ENCODE measurements at regions not wholly inside any gene's neighbourhood (a gene's known extent, or its start where the extent isn't known, plus 50 kb on each side); places are given as distances from the start of the nearest gene placed in this dataset.

DNA sequence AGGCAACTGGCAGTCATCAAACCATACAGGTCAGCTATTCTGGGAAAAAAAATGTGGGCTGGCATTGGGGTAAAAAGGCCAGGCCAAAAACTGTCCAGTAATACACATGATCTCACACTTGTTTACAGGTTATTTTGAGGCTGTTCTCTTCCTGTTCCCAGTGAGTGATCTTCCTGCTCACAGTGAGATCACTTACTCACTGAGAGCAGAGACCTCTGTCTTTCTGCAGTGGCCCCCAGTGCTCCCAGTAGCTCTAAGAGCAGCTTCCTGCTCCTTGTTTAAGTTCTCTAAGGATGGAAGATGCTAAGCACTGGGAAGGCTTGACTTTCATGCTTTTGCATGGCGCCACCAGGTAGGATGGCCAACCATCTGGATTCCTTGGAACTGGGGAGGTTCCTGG lies 93.5 kb upstream of the KIAA1217 start:
- H3K4me1 ChIP-seq (ENCODE audit: insufficient read depth, low read length, poor library complexity, severe bottlenecking) = no peaks in the 10 kb centered on the region
- H3K9me3 ChIP-seq (ENCODE audit: low read length) = no peaks in the 10 kb centered on the region
- no peaks in the 10 kb centered on the region for H3K79me2 ChIP-seq (ENCODE audit: insufficient read depth, low read depth, low read length)
- no peak for DNase-seq (ENCODE audit: low spot score)
- no peak overlapping the region for H3K27ac ChIP-seq (ENCODE audit: low read depth, low read length, poor library complexity, severe bottlenecking)
- no peak overlapping the region for H2AFZ ChIP-seq (ENCODE audit: low read length)
- H3K4me2 ChIP-seq (ENCODE audit: low read length) = no peak overlapping the region
- ChIA-PET POLR2A (no interaction called here), CTCF (ENCODE audit: unreplicated experiment) (no interaction called here)
- H3K4me3 ChIP-seq (ENCODE audit: low read depth, low read length, poor library complexity, severe bottlenecking) = no peak overlapping the region
- intact Hi-C loops (cut with micrococcal nuclease; ENCODE audit: unreplicated experiment) = no loop called here
- no peaks in the 10 kb centered on the region for H4K20me1 ChIP-seq (ENCODE audit: insufficient read depth, low read length)
- no peaks in the 10 kb centered on the region for H3K9me2 ChIP-seq (ENCODE audit: insufficient read depth, low read length)
- no TSS peak for BruUV-seq (replicated peaks)
- no peaks in the 10 kb centered on the region for H3K36me3 ChIP-seq (ENCODE audit: insufficient read depth, low read length)
- TF ChIP-seq, protein P1, sequence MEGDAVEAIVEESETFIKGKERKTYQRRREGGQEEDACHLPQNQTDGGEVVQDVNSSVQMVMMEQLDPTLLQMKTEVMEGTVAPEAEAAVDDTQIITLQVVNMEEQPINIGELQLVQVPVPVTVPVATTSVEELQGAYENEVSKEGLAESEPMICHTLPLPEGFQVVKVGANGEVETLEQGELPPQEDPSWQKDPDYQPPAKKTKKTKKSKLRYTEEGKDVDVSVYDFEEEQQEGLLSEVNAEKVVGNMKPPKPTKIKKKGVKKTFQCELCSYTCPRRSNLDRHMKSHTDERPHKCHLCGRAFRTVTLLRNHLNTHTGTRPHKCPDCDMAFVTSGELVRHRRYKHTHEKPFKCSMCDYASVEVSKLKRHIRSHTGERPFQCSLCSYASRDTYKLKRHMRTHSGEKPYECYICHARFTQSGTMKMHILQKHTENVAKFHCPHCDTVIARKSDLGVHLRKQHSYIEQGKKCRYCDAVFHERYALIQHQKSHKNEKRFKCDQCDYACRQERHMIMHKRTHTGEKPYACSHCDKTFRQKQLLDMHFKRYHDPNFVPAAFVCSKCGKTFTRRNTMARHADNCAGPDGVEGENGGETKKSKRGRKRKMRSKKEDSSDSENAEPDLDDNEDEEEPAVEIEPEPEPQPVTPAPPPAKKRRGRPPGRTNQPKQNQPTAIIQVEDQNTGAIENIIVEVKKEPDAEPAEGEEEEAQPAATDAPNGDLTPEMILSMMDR (conservative IDR thresholded peaks at IDR 0.05; ENCODE audit: low read length) = no peak
- no peak for TF ChIP-seq EZH2phosphoT487 (IDR thresholded peaks at IDR 0.05; ENCODE audit: borderline replicate concordance, low read depth, low read length)

DNA sequence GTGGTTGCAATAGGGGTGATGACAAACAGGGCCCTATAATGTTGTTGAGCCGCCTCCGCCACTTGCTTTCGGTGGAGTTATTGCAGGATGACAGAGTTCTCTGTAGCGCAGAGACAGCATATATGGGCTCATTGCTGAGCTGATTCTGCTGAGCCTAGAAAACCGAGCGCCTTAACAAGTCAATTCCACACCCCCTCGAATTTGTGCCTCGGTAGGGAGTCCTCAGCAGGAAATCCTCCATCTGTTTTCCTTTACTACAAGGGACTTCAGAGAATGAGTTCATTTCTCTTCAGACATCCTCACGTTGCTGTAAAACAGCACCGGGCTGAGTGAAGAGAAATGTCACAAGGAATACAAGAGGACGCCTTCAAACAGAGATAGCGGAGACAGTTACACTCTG lies 90.7 kb upstream of the KIAA1217 start:
- Histone ChIP-seq H3K4me3 (ENCODE audit: low read depth, low read length, poor library complexity, severe bottlenecking) (no peak overlapping the region), H3K9me3 (ENCODE audit: low read length) (no peaks in the 10 kb centered on the region), H3K4me2 (ENCODE audit: low read length) (no peak overlapping the region), H3K36me3 (ENCODE audit: insufficient read depth, low read length) (no peaks in the 10 kb centered on the region), H3K9me2 (ENCODE audit: insufficient read depth, low read length) (no peaks in the 10 kb centered on the region), H3K4me1 (ENCODE audit: insufficient read depth, low read length, poor library complexity, severe bottlenecking) (no peaks in the 10 kb centered on the region), H4K20me1 (ENCODE audit: insufficient read depth, low read length) (no peaks in the 10 kb centered on the region), H2AFZ (ENCODE audit: low read length) (no peak overlapping the region), H3K79me2 (ENCODE audit: insufficient read depth, low read depth, low read length) (no peaks in the 10 kb centered on the region), H3K27ac (ENCODE audit: low read depth, low read length, poor library complexity, severe bottlenecking) (no peak overlapping the region)
- ChIA-PET CTCF (ENCODE audit: unreplicated experiment) (no interaction called here), POLR2A (no interaction called here)
- BruUV-seq (replicated peaks) = no TSS peak
- no peak for DNase-seq (ENCODE audit: low spot score)
- intact Hi-C loops (cut with micrococcal nuclease; ENCODE audit: unreplicated experiment) = no loop called here
- TF ChIP-seq, protein P1 (conservative IDR thresholded peaks at IDR 0.05; ENCODE audit: low read length) = no peak
- TF ChIP-seq EZH2phosphoT487 (IDR thresholded peaks at IDR 0.05; ENCODE audit: borderline replicate concordance, low read depth, low read length) = no peak

DNA sequence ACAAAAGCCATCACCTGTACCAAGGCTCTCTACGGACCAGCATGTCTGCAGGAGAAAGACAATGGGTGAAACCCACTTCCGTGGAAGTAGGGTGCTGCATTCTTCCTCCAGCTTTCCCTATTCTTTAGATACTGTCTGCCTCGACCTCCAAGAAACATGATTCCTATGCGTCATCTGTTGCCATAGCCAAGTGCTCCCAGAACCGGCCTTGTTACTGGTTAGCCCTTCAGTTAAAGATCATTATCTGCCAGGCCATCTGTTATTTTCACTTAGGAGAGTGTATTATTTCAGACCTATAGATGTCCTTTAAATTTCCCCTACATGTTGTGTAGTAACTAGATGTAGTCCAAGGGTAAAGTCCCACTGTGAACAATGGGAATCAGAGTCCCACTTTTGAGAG lies 89.0 kb upstream of the KIAA1217 start:
- TF ChIP-seq, protein P1 (conservative IDR thresholded peaks at IDR 0.05; ENCODE audit: low read length) = no peak
- no peak for TF ChIP-seq EZH2phosphoT487 (IDR thresholded peaks at IDR 0.05; ENCODE audit: borderline replicate concordance, low read depth, low read length)
- Histone ChIP-seq H3K4me2 (ENCODE audit: low read length) (no peak overlapping the region), H3K9me2 (ENCODE audit: insufficient read depth, low read length) (no peaks in the 10 kb centered on the region), H4K20me1 (ENCODE audit: insufficient read depth, low read length) (no peaks in the 10 kb centered on the region), H3K4me1 (ENCODE audit: insufficient read depth, low read length, poor library complexity, severe bottlenecking) (no peaks in the 10 kb centered on the region), H3K9me3 (ENCODE audit: low read length) (no peaks in the 10 kb centered on the region), H2AFZ (ENCODE audit: low read length) (no peak overlapping the region), H3K27ac (ENCODE audit: low read depth, low read length, poor library complexity, severe bottlenecking) (no peak overlapping the region), H3K79me2 (ENCODE audit: insufficient read depth, low read depth, low read length) (no peaks in the 10 kb centered on the region), H3K4me3 (ENCODE audit: low read depth, low read length, poor library complexity, severe bottlenecking) (no peak overlapping the region), H3K36me3 (ENCODE audit: insufficient read depth, low read length) (no peaks in the 10 kb centered on the region)
- intact Hi-C loops (cut with micrococcal nuclease; ENCODE audit: unreplicated experiment) = no loop called here
- DNase-seq (ENCODE audit: low spot score) = no peak
- BruUV-seq (replicated peaks) = no TSS peak
- ChIA-PET CTCF (ENCODE audit: unreplicated experiment) (no interaction called here), POLR2A (no interaction called here)

All from OCI-LY7 (cell line).